ENCODE measurements at regions not wholly inside any gene's neighbourhood (a gene's known extent, or its start where the extent isn't known, plus 50 kb on each side); places are given as distances from the start of the nearest gene placed in this dataset.
"Not testable (repeated sequence)": the region's sequence is repeated elsewhere in the genome, so short reads cannot be mapped to it uniquely, and the experiment has no call there.

- intact Hi-C loops (cut with micrococcal nuclease; ENCODE audit: unreplicated experiment): no loop called here
- Histone ChIP-seq H3K36me3 (ENCODE audit: insufficient read depth, low read length) (no peaks in the 10 kb centered on the region), H2AFZ (ENCODE audit: low read length) (no peak overlapping the region), H3K4me1 (ENCODE audit: insufficient read depth, low read length, poor library complexity, severe bottlenecking) (no peaks in the 10 kb centered on the region), H3K4me3 (ENCODE audit: low read depth, low read length, poor library complexity, severe bottlenecking) (no peak overlapping the region), H3K79me2 (ENCODE audit: insufficient read depth, low read depth, low read length) (no peaks in the 10 kb centered on the region), H3K9me3 (ENCODE audit: low read length) (0 out of 2 replicates have a peak, but pooled peaks cover 3% of the 10 kb centered on the region), H3K27ac (ENCODE audit: low read depth, low read length, poor library complexity, severe bottlenecking) (no peak overlapping the region), H3K4me2 (ENCODE audit: low read length) (no peak overlapping the region), H4K20me1 (ENCODE audit: insufficient read depth, low read length) (no peaks in the 10 kb centered on the region), H3K9me2 (ENCODE audit: insufficient read depth, low read length) (no peaks in the 10 kb centered on the region)
- DNase-seq (ENCODE audit: low spot score): no peak
- no TSS peak for BruUV-seq (replicated peaks)
- no peak for TF ChIP-seq CTCF (conservative IDR thresholded peaks at IDR 0.05; ENCODE audit: low read length)
- no peak for TF ChIP-seq EZH2phosphoT487 (IDR thresholded peaks at IDR 0.05; ENCODE audit: borderline replicate concordance, low read depth, low read length)
- ChIA-PET CTCF (ENCODE audit: unreplicated experiment) (no interaction called here), POLR2A (no interaction called here)
Observed at GRCh38 chr13:18212873-18213272, 968.8 kb downstream of the TUBA3C start.

GRCh38 chr13:18211752-18212560 lies 969.7 kb downstream of the TUBA3C start:
- H2AFZ ChIP-seq (ENCODE audit: low read length); H3K4me2 ChIP-seq (ENCODE audit: low read length); H3K9me3 ChIP-seq (ENCODE audit: low read length); BruUV-seq (replicated peaks); intact Hi-C loops (cut with micrococcal nuclease; ENCODE audit: unreplicated experiment); POLR2A ChIA-PET; H3K27ac ChIP-seq (ENCODE audit: low read depth, low read length, poor library complexity, severe bottlenecking); H3K4me3 ChIP-seq (ENCODE audit: low read depth, low read length, poor library complexity, severe bottlenecking); H3K36me3 ChIP-seq (ENCODE audit: insufficient read depth, low read length); H3K4me1 ChIP-seq (ENCODE audit: insufficient read depth, low read length, poor library complexity, severe bottlenecking); H4K20me1 ChIP-seq (ENCODE audit: insufficient read depth, low read length); H3K79me2 ChIP-seq (ENCODE audit: insufficient read depth, low read depth, low read length); CTCF ChIA-PET (ENCODE audit: unreplicated experiment); H3K9me2 ChIP-seq (ENCODE audit: insufficient read depth, low read length): not testable (repeated sequence)
- DNase-seq (ENCODE audit: low spot score): peak; percentile 14

- BruUV-seq (replicated peaks); H4K20me1 ChIP-seq (ENCODE audit: insufficient read depth, low read length); DNase-seq (ENCODE audit: low spot score); H3K9me3 ChIP-seq (ENCODE audit: low read length); H3K4me2 ChIP-seq (ENCODE audit: low read length); CTCF ChIA-PET (ENCODE audit: unreplicated experiment); POLR2A ChIA-PET; H2AFZ ChIP-seq (ENCODE audit: low read length); H3K4me1 ChIP-seq (ENCODE audit: insufficient read depth, low read length, poor library complexity, severe bottlenecking); H3K4me3 ChIP-seq (ENCODE audit: low read depth, low read length, poor library complexity, severe bottlenecking); H3K27ac ChIP-seq (ENCODE audit: low read depth, low read length, poor library complexity, severe bottlenecking); H3K9me2 ChIP-seq (ENCODE audit: insufficient read depth, low read length); H3K36me3 ChIP-seq (ENCODE audit: insufficient read depth, low read length); H3K79me2 ChIP-seq (ENCODE audit: insufficient read depth, low read depth, low read length); intact Hi-C loops (cut with micrococcal nuclease; ENCODE audit: unreplicated experiment): not testable (repeated sequence)
Observed at GRCh38 chr13:18204614-18205178, 976.9 kb downstream of the TUBA3C start.

GRCh38 chr13:18195365-18195678 lies 986.3 kb downstream of the TUBA3C start:
- H3K9me3 ChIP-seq (ENCODE audit: low read length); H3K4me1 ChIP-seq (ENCODE audit: insufficient read depth, low read length, poor library complexity, severe bottlenecking); intact Hi-C loops (cut with micrococcal nuclease; ENCODE audit: unreplicated experiment); H3K36me3 ChIP-seq (ENCODE audit: insufficient read depth, low read length); BruUV-seq (replicated peaks); CTCF ChIA-PET (ENCODE audit: unreplicated experiment); POLR2A ChIA-PET; H2AFZ ChIP-seq (ENCODE audit: low read length); H3K79me2 ChIP-seq (ENCODE audit: insufficient read depth, low read depth, low read length); H3K4me3 ChIP-seq (ENCODE audit: low read depth, low read length, poor library complexity, severe bottlenecking); H4K20me1 ChIP-seq (ENCODE audit: insufficient read depth, low read length); H3K9me2 ChIP-seq (ENCODE audit: insufficient read depth, low read length); DNase-seq (ENCODE audit: low spot score); H3K27ac ChIP-seq (ENCODE audit: low read depth, low read length, poor library complexity, severe bottlenecking); H3K4me2 ChIP-seq (ENCODE audit: low read length): not testable (repeated sequence)

- DNase-seq (ENCODE audit: low spot score); H3K9me3 ChIP-seq (ENCODE audit: low read length); H2AFZ ChIP-seq (ENCODE audit: low read length); H3K4me2 ChIP-seq (ENCODE audit: low read length); H4K20me1 ChIP-seq (ENCODE audit: insufficient read depth, low read length); intact Hi-C loops (cut with micrococcal nuclease; ENCODE audit: unreplicated experiment); POLR2A ChIA-PET; H3K27ac ChIP-seq (ENCODE audit: low read depth, low read length, poor library complexity, severe bottlenecking); CTCF ChIA-PET (ENCODE audit: unreplicated experiment); H3K9me2 ChIP-seq (ENCODE audit: insufficient read depth, low read length); H3K79me2 ChIP-seq (ENCODE audit: insufficient read depth, low read depth, low read length); BruUV-seq (replicated peaks); H3K36me3 ChIP-seq (ENCODE audit: insufficient read depth, low read length); H3K4me1 ChIP-seq (ENCODE audit: insufficient read depth, low read length, poor library complexity, severe bottlenecking); H3K4me3 ChIP-seq (ENCODE audit: low read depth, low read length, poor library complexity, severe bottlenecking): not testable (repeated sequence)
Observed at GRCh38 chr13:18194631-18195364, 986.8 kb downstream of the TUBA3C start.
